GM23248 (cell line): ENCODE measurements at regions not wholly inside any gene's neighbourhood (a gene's known extent, or its start where the extent isn't known, plus 50 kb on each side); places are given as distances from the start of the nearest gene placed in this dataset.

Experiments
- EZH2 ChIP-seq: fragments of 200-600 bp; sonication (generic); IDR thresholded peaks from 2 replicates; pipeline ENCODE4 v1.6.1; 2018; ENCODE audit warnings: antibody characterized with exemption, mild to moderate bottlenecking; ENCODE audit not compliant: insufficient read depth, poor library complexity, severe bottlenecking
- EZH2phosphoT487 ChIP-seq: fragments of 200-600 bp; sonication (generic); IDR thresholded peaks from 2 replicates; pipeline ENCODE4 v1.6.1; 2018; ENCODE audit warnings: antibody characterized with exemption, moderate library complexity, mild to moderate bottlenecking, low read depth; ENCODE audit not compliant: insufficient read depth

- no peak for TF ChIP-seq EZH2
- TF ChIP-seq EZH2phosphoT487 = no peak
These were observed 454.1 kb downstream of the ATP23 start for GRCh38 chr12:58395470-58395869.
